ENCODE measurements at regions not wholly inside any gene's neighbourhood (a gene's known extent, or its start where the extent isn't known, plus 50 kb on each side); places are given as distances from the start of the nearest gene placed in this dataset.

DNA sequence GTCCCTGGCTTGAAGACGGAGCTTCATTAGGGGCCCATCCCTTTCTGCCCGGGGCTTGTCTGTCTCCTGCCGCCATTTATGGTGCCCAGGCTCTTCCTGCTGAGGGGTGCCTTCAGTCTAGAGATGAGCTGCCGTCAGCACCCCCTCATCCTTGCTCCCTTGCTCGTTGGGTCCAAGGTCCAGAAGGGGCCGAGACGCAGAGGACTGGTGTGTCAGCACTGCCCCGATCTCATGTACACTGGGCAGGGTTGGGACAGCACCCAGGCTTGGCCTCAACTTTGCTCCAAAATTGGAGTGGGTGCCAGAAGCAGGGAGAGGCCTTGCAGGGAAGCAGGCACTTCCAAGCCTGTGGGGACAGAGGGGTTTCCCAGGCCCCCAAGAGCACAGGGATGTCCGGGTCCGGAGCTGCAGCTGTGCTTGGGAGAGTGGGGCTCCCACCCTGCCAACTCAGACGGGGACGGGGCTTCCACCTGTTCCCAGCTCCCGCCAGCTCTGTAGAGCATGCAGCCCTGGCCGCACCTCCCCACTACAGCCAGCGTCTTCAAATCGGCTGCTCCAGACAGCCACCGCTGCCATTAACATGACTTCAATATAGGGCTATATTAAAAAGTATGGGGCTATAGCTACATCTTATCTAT lies 488.8 kb downstream of the TENT5A start:
- CTCF ChIA-PET, result interaction anchor here (0.6 kb wide), 1 partner anchor 391 kb away, joined by 3 read pairs; no protein-coding TSS in a partner anchor
- no peaks in the 10 kb centered on the region for H3K9me3 ChIP-seq (replicated peaks; ENCODE audit: control insufficient read depth, insufficient read depth, low read length)
- no peaks in the 10 kb centered on the region for H3K36me3 ChIP-seq (ENCODE audit: control insufficient read depth in 2 of 2, insufficient read depth in 2 of 2, low read length in 1 of 2)
- H3K9ac ChIP-seq (ENCODE audit: control insufficient read depth, insufficient read depth, low read length), result no peak overlapping the region
- no peaks in the 10 kb centered on the region for H3K79me2 ChIP-seq (ENCODE audit: control insufficient read depth, insufficient read depth, low read length)
- SMC1A ChIA-PET (ENCODE audit: uncharacterized antibody, unreplicated experiment), result no interaction called here
- no peak overlapping the region for H3K4me3 ChIP-seq
- FAIRE-seq, result no peak
- in situ Hi-C loops (cut with MboI) (no loop called here), intact Hi-C loops (cut with micrococcal nuclease; ENCODE audit: unreplicated experiment) (no loop called here)
- H3K27ac ChIP-seq (ENCODE audit: control insufficient read depth, insufficient read depth), result no peak overlapping the region
- TF ChIP-seq, protein P1, sequence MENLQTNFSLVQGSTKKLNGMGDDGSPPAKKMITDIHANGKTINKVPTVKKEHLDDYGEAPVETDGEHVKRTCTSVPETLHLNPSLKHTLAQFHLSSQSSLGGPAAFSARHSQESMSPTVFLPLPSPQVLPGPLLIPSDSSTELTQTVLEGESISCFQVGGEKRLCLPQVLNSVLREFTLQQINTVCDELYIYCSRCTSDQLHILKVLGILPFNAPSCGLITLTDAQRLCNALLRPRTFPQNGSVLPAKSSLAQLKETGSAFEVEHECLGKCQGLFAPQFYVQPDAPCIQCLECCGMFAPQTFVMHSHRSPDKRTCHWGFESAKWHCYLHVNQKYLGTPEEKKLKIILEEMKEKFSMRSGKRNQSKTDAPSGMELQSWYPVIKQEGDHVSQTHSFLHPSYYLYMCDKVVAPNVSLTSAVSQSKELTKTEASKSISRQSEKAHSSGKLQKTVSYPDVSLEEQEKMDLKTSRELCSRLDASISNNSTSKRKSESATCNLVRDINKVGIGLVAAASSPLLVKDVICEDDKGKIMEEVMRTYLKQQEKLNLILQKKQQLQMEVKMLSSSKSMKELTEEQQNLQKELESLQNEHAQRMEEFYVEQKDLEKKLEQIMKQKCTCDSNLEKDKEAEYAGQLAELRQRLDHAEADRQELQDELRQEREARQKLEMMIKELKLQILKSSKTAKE (IDR thresholded peaks at IDR 0.05; ENCODE audit: low read depth, poor library complexity, severe bottlenecking), result no peak
- TF ChIP-seq SMAD1 (IDR thresholded peaks at IDR 0.05; ENCODE audit: low read depth, partially characterized antibody) (no peak), FOXM1 (IDR thresholded peaks at IDR 0.05; ENCODE audit: low read depth, low read length) (no peak), BMI1 (IDR thresholded peaks at IDR 0.05; ENCODE audit: borderline replicate concordance) (no peak), RAD51 (IDR thresholded peaks at IDR 0.05) (no peak), GATAD2B (conservative IDR thresholded peaks at IDR 0.05; ENCODE audit: low read depth) (no peak), MYB (IDR thresholded peaks at IDR 0.05; ENCODE audit: borderline replicate concordance, low read depth, low read length) (no peak), NR2F1 (conservative IDR thresholded peaks at IDR 0.05) (no peak), ZNF207 (IDR thresholded peaks at IDR 0.05; ENCODE audit: borderline replicate concordance) (no peak), CBFB (IDR thresholded peaks at IDR 0.05; ENCODE audit: low read depth) (no peak), EED (IDR thresholded peaks at IDR 0.05; ENCODE audit: low read depth) (no peak), SMC3 (IDR thresholded peaks at IDR 0.05; ENCODE audit: borderline replicate concordance, low read length) (no peak), STAT3 (IDR thresholded peaks at IDR 0.05; ENCODE audit: low read depth, low read length) (no peak), JUND (IDR thresholded peaks at IDR 0.05; ENCODE audit: low read depth, low read length) (no peak), LARP7 (IDR thresholded peaks at IDR 0.05) (no peak)
- TF ChIP-seq, protein P2, sequence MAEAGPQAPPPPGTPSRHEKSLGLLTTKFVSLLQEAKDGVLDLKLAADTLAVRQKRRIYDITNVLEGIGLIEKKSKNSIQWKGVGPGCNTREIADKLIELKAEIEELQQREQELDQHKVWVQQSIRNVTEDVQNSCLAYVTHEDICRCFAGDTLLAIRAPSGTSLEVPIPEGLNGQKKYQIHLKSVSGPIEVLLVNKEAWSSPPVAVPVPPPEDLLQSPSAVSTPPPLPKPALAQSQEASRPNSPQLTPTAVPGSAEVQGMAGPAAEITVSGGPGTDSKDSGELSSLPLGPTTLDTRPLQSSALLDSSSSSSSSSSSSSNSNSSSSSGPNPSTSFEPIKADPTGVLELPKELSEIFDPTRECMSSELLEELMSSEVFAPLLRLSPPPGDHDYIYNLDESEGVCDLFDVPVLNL (IDR thresholded peaks at IDR 0.05; ENCODE audit: low read depth, low read length), result no peak
- ATAC-seq, result no peak
- BruUV-seq (replicated peaks), result no TSS peak
- WGBS (ENCODE audit: insufficient coverage, insufficient replicate concordance, low lambda C conversion rate, missing lambda C conversion rate), result 40% methylated on average over 17 of the region's 17 CpGs
- no peak overlapping the region for H3K4me2 ChIP-seq (ENCODE audit: control insufficient read depth, insufficient read depth)
- H2AFZ ChIP-seq (ENCODE audit: control insufficient read depth, low read depth, low read length), result no peak overlapping the region
- no peaks in the 10 kb centered on the region for H4K20me1 ChIP-seq (ENCODE audit: control insufficient read depth, insufficient read depth)
- POLR2A ChIA-PET, result no interaction called here
- DNase-seq (ENCODE audit: low read depth, low spot score), result no peak
- RAD21 ChIA-PET (ENCODE audit: unreplicated experiment), result no interaction called here
- H3K4me1 ChIP-seq (ENCODE audit: control insufficient read depth, insufficient read depth, low read length), result no peaks in the 10 kb centered on the region
- no peaks in the 10 kb centered on the region for H3K27me3 ChIP-seq (replicated peaks in 1 of 2; ENCODE audit: control insufficient read depth in 2 of 2, insufficient read depth in 2 of 2, low read length in 1 of 2)
